DND-41 (cell line): ENCODE measurements at regions not wholly inside any gene's neighbourhood (a gene's known extent, or its start where the extent isn't known, plus 50 kb on each side); places are given as distances from the start of the nearest gene placed in this dataset.

ENCODE experiments used
- ATAC-seq: fragments of 200-7000 bp; cut with Tn5 transposase; 3 replicates; pipeline ENCODE4 v1.9.1; 2021; ENCODE audit warnings: low read depth; ENCODE audit not compliant: insufficient read depth
- DNase-seq: peaks from one replicate; pipeline ENCODE4 v3.0.0-alpha.2; 2020
- H2AFZ ChIP-seq: 2 replicates; pipeline ENCODE4 v1.6.0; 2012; ENCODE audit warnings: low read depth, low read length
- H3K27ac ChIP-seq: 2 replicates; pipeline ENCODE4 v1.5.1; 2012; ENCODE audit warnings: low read length, inconsistent platforms
- H3K27me3 ChIP-seq: fragments of 200-600 bp; sonication (generic); 2 replicates; pipeline ENCODE4 v1.6.0; 2012; ENCODE audit warnings: low read length, mild to moderate bottlenecking, inconsistent platforms; ENCODE audit not compliant: insufficient read depth, poor library complexity
- H3K36me3 ChIP-seq: 2 replicates; pipeline ENCODE4 v1.5.1; 2012; ENCODE audit warnings: low read length, inconsistent platforms; ENCODE audit not compliant: insufficient read depth
- H3K4me1 ChIP-seq: 2 replicates; pipeline ENCODE4 v1.5.1; 2012; ENCODE audit warnings: mild to moderate bottlenecking, low read length; ENCODE audit not compliant: insufficient read depth
- H3K4me2 ChIP-seq: 2 replicates; pipeline ENCODE4 v1.6.0; 2012; ENCODE audit warnings: mild to moderate bottlenecking, moderate library complexity, low read length, inconsistent platforms; ENCODE audit not compliant: insufficient read depth
- H3K4me3 ChIP-seq, 2 experiments: fragments of 200-600 bp in 1 of 2; shearing (Covaris generic) in 1 of 2; 2 replicates each; pipeline ENCODE4 v1.5.1; 2012 to 2016; ENCODE audit warnings: inconsistent platforms in 2 of 2, low read length in 2 of 2, mild to moderate bottlenecking in 2 of 2, low read depth in 1 of 2, moderate library complexity in 1 of 2
- H3K79me2 ChIP-seq: 2 replicates; pipeline ENCODE4 v1.6.0; 2012; ENCODE audit warnings: low read length, inconsistent platforms; ENCODE audit not compliant: insufficient read depth
- H3K9ac ChIP-seq: 2 replicates; pipeline ENCODE4 v1.6.0; 2012; ENCODE audit warnings: low read depth, mild to moderate bottlenecking, inconsistent platforms, low read length, moderate library complexity
- H3K9me3 ChIP-seq: 2 replicates; pipeline ENCODE4 v1.5.1; 2012; ENCODE audit warnings: low read length, moderate library complexity, mild to moderate bottlenecking, inconsistent platforms; ENCODE audit not compliant: insufficient read depth, severe bottlenecking
- H4K20me1 ChIP-seq: 2 replicates; pipeline ENCODE4 v1.6.0; 2012; ENCODE audit warnings: low read length; ENCODE audit not compliant: insufficient read depth
- CTCF ChIP-seq: IDR thresholded peaks from 2 replicates; pipeline ENCODE4 v1.5.1; 2012; ENCODE audit warnings: borderline replicate concordance, low read length, moderate library complexity, mild to moderate bottlenecking; ENCODE audit not compliant: poor library complexity, severe bottlenecking; ENCODE audit errors: extremely low read depth
- EZH2 ChIP-seq: IDR thresholded peaks from 3 replicates; pipeline ENCODE4 v1.6.1; 2012; ENCODE audit warnings: borderline replicate concordance, low read depth, mild to moderate bottlenecking, moderate library complexity, low read length, inconsistent platforms; ENCODE audit not compliant: severe bottlenecking

GRCh38 chr1:9449976-9450696 is 89.1 kb upstream of the SLC25A33 start:
- Histone ChIP-seq H3K4me2 (no peak overlapping the region), H3K79me2 (no peaks in the 10 kb centered on the region), H4K20me1 (no peaks in the 10 kb centered on the region), H3K9me3 (no peaks in the 10 kb centered on the region), H3K27me3 (no peaks in the 10 kb centered on the region), H3K9ac (no peak overlapping the region), H3K36me3 (no peaks in the 10 kb centered on the region), H2AFZ (no peak overlapping the region), H3K27ac (no peak overlapping the region), H3K4me3 (no peak overlapping the region), H3K4me1 (peaks cover 15% of the 10 kb centered on the region)
- ATAC-seq (no peak), DNase-seq (no peak)
- no peak for TF ChIP-seq EZH2
- TF ChIP-seq CTCF: no peak

- Histone ChIP-seq H3K4me1 (peaks cover 22% of the 10 kb centered on the region), H3K79me2 (no peaks in the 10 kb centered on the region), H3K36me3 (no peaks in the 10 kb centered on the region), H2AFZ (no peak overlapping the region), H3K27ac (no peak overlapping the region), H3K9ac (no peak overlapping the region), H3K9me3 (no peaks in the 10 kb centered on the region), H3K4me3 (no peak overlapping the region), H3K4me2 (no peak overlapping the region), H3K27me3 (no peaks in the 10 kb centered on the region), H4K20me1 (no peaks in the 10 kb centered on the region)
- DNase-seq (no peak), ATAC-seq (no peak)
- TF ChIP-seq CTCF (no peak), EZH2 (no peak)
These were observed 88.2 kb upstream of the SLC25A33 start for GRCh38 chr1:9451081-9451480.

- no peak overlapping the region for H3K4me2 ChIP-seq
These were observed 86.6 kb upstream of the SLC25A33 start for GRCh38 chr1:9452516-9453140.

More at GRCh38 chr1:9452516-9453140, 86.6 kb upstream of the SLC25A33 start:
- no peak for ATAC-seq
- Histone ChIP-seq H3K4me1 (peaks cover 22% of the 10 kb centered on the region), H3K79me2 (no peaks in the 10 kb centered on the region), H2AFZ (no peak overlapping the region), H3K4me3 (no peak overlapping the region), H3K27me3 (no peaks in the 10 kb centered on the region), H4K20me1 (no peaks in the 10 kb centered on the region), H3K9me3 (no peaks in the 10 kb centered on the region), H3K36me3 (no peaks in the 10 kb centered on the region), H3K27ac (no peak overlapping the region), H3K9ac (no peak overlapping the region)
- DNase-seq: no peak
- TF ChIP-seq CTCF (no peak), EZH2 (no peak)
